GM19467 (cell line): ENCODE measurements at regions not wholly inside any gene's neighbourhood (a gene's known extent, or its start where the extent isn't known, plus 50 kb on each side); places are given as distances from the start of the nearest gene placed in this dataset.

Experiments used
- ATAC-seq: cut with Tn5 transposase; IDR thresholded peaks from one replicate; pipeline ENCODE4 v1.9.1; 2021; ENCODE audit warnings: mild to moderate bottlenecking, moderate library complexity; ENCODE audit not compliant: unreplicated experiment

GRCh38 chr9:91151718-91152095 lies 210.0 kb downstream of the AUH start:
- ATAC-seq, result no peak

GRCh38 chr9:91154686-91155085 lies 207.0 kb downstream of the AUH start:
- no peak for ATAC-seq

GRCh38 chr9:91155181-91155580 lies 206.5 kb downstream of the AUH start:
- ATAC-seq, result no peak

- ATAC-seq, result no peak
These were observed 205.9 kb downstream of the AUH start for GRCh38 chr9:91155746-91156376.

GRCh38 chr9:91156451-91157234 lies 205.1 kb downstream of the AUH start:
- no peak for ATAC-seq

GRCh38 chr9:91157883-91158282 lies 203.8 kb downstream of the AUH start:
- no peak for ATAC-seq

GRCh38 chr9:91158286-91158685 lies 203.4 kb downstream of the AUH start:
- ATAC-seq, result no peak

GRCh38 chr9:91158946-91159345 lies 202.8 kb downstream of the AUH start:
- ATAC-seq, result no peak

GRCh38 chr9:91159664-91160121 lies 202.0 kb downstream of the AUH start:
- ATAC-seq, result no peak

- ATAC-seq, result no peak
These were observed 201.5 kb downstream of the AUH start for GRCh38 chr9:91160181-91160580.

GRCh38 chr9:91160599-91161464 lies 200.9 kb downstream of the AUH start:
- ATAC-seq, result no peak

GRCh38 chr9:91161465-91162300 lies 200.0 kb downstream of the AUH start:
- ATAC-seq, result no peak

GRCh38 chr9:91162311-91162710 lies 199.4 kb downstream of the AUH start:
- no peak for ATAC-seq

- ATAC-seq, result peak; percentile 74
These were observed 198.8 kb downstream of the AUH start for GRCh38 chr9:91162784-91163443.

- ATAC-seq, result no peak
These were observed 198.3 kb downstream of the AUH start for GRCh38 chr9:91163444-91163772.

GRCh38 chr9:91163773-91164471 lies 197.8 kb downstream of the AUH start:
- ATAC-seq, result no peak
